SK-N-SH treated with all-trans-retinoic acid at 6 μM for 48 hours (cell line): ENCODE measurements at regions not wholly inside any gene's neighbourhood (a gene's known extent, or its start where the extent isn't known, plus 50 kb on each side); places are given as distances from the start of the nearest gene placed in this dataset.

Source experiments
- ATAC-seq: fragments of 200-7000 bp; cut with Tn5 transposase; 3 replicates; pipeline ENCODE4 v1.9.1; 2020; ENCODE audit warnings: mild to moderate bottlenecking, moderate library complexity
- ARNTL ChIP-seq: fragments of 450-650 bp; formaldehyde crosslinking; IDR thresholded peaks from 2 replicates; pipeline ENCODE4 v1.5.0; 2020; ENCODE audit warnings: low read depth, mild to moderate bottlenecking, moderate library complexity, borderline replicate concordance
- BACH2 ChIP-seq: fragments of 250-450 bp; sonication (Bioruptor Pico); IDR thresholded peaks from 2 replicates; pipeline ENCODE4 v1.9.0; 2021; ENCODE audit warnings: mild to moderate bottlenecking, borderline replicate concordance
- CSDC2 ChIP-seq: fragments of 250-450 bp; sonication (Bioruptor Pico); IDR thresholded peaks from 2 replicates; pipeline ENCODE4 v1.5.0; 2020; ENCODE audit warnings: mild to moderate bottlenecking, moderate library complexity
- CSRNP3 ChIP-seq: fragments of 250-450 bp; sonication (Bioruptor Pico); IDR thresholded peaks from 2 replicates; pipeline ENCODE4 v1.5.1; 2021; ENCODE audit warnings: mild to moderate bottlenecking, moderate library complexity
- ESRRG ChIP-seq: fragments of 250-450 bp; sonication (Bioruptor Pico); IDR thresholded peaks from 2 replicates; pipeline ENCODE4 v1.6.1; 2021; ENCODE audit warnings: mild to moderate bottlenecking
- GLIS3 ChIP-seq: fragments of 250-450 bp; sonication (Bioruptor Pico); IDR thresholded peaks from 2 replicates; pipeline ENCODE4 v1.5.0; 2020; ENCODE audit warnings: mild to moderate bottlenecking, moderate library complexity
- ISL1 ChIP-seq: fragments of 250-450 bp; sonication (Bioruptor Pico); IDR thresholded peaks from 2 replicates; pipeline ENCODE4 v2.1.2; 2022; ENCODE audit warnings: mild to moderate bottlenecking, moderate library complexity
- OSR1 ChIP-seq: fragments of 250-450 bp; sonication (Bioruptor Pico); IDR thresholded peaks from 2 replicates; pipeline ENCODE4 v1.8.0; 2022; ENCODE audit warnings: moderate library complexity, mild to moderate bottlenecking, inconsistent platforms
- PPARA ChIP-seq: fragments of 250-450 bp; sonication (Bioruptor Pico); IDR thresholded peaks from 2 replicates; pipeline ENCODE4 v1.5.0; 2020; ENCODE audit warnings: mild to moderate bottlenecking, borderline replicate concordance
- RARB ChIP-seq: fragments of 250-450 bp; sonication (Bioruptor Pico); IDR thresholded peaks from 2 replicates; pipeline ENCODE4 v1.8.0; 2021; ENCODE audit warnings: mild to moderate bottlenecking, moderate library complexity
- SNAI2 ChIP-seq: fragments of 250-450 bp; sonication (Bioruptor Pico); IDR thresholded peaks from 2 replicates; pipeline ENCODE4 v1.5.0; 2020; ENCODE audit warnings: mild to moderate bottlenecking, moderate library complexity
- TCF4 ChIP-seq: fragments of 250-450 bp; sonication (Bioruptor Pico); IDR thresholded peaks from 2 replicates; pipeline ENCODE4 v1.8.0; 2021; ENCODE audit warnings: mild to moderate bottlenecking, moderate library complexity, borderline replicate concordance
- TOX ChIP-seq: fragments of 250-450 bp; sonication (Bioruptor Pico); IDR thresholded peaks from 2 replicates; pipeline ENCODE4 v1.8.0; 2021; ENCODE audit warnings: mild to moderate bottlenecking, moderate library complexity, borderline replicate concordance
- ZFP3 ChIP-seq: fragments of 250-450 bp; sonication (Bioruptor Pico); IDR thresholded peaks from 2 replicates; pipeline ENCODE4 v1.5.0; 2020; ENCODE audit warnings: mild to moderate bottlenecking, moderate library complexity
- ZFP30 ChIP-seq: fragments of 450-650 bp; formaldehyde crosslinking; IDR thresholded peaks from 2 replicates; pipeline ENCODE4 v1.5.0; 2022; ENCODE audit warnings: mild to moderate bottlenecking, moderate library complexity
- ZNF565 ChIP-seq: fragments of 450-650 bp; formaldehyde crosslinking; conservative IDR thresholded peaks from 2 replicates; pipeline ENCODE4 v1.5.0; 2020; ENCODE audit warnings: low read depth, mild to moderate bottlenecking, moderate library complexity
- ZNF70 ChIP-seq: fragments of 450-650 bp; formaldehyde crosslinking; IDR thresholded peaks from 2 replicates; pipeline ENCODE4 v1.5.0; 2020; ENCODE audit warnings: mild to moderate bottlenecking, moderate library complexity
- ZNF8 ChIP-seq: fragments of 450-650 bp; formaldehyde crosslinking; IDR thresholded peaks from 2 replicates; pipeline ENCODE4 v1.5.0; 2020; ENCODE audit warnings: mild to moderate bottlenecking, moderate library complexity
- TF ChIP-seq, protein P1 (sequence below): fragments of 250-450 bp; sonication (Bioruptor Pico); IDR thresholded peaks from 2 replicates; pipeline ENCODE4 v1.8.0; 2020; ENCODE audit warnings: mild to moderate bottlenecking, moderate library complexity, borderline replicate concordance
- TF ChIP-seq, protein P2 (sequence below): fragments of 250-450 bp; sonication (Bioruptor Pico); IDR thresholded peaks from 2 replicates; pipeline ENCODE4 v1.8.0; 2021; ENCODE audit warnings: low read depth, mild to moderate bottlenecking, moderate library complexity, borderline replicate concordance
- TF ChIP-seq, protein P3 (sequence below): fragments of 250-450 bp; sonication (Bioruptor Pico); IDR thresholded peaks from 2 replicates; pipeline ENCODE4 v1.5.0; 2020; ENCODE audit warnings: mild to moderate bottlenecking, moderate library complexity

GRCh38 chr3:127101411-127102187, 91.3 kb upstream of the PRR23E start:
- TF ChIP-seq SNAI2 (CRISPR knock-in tag) = no peak
- TF ChIP-seq, protein P1, sequence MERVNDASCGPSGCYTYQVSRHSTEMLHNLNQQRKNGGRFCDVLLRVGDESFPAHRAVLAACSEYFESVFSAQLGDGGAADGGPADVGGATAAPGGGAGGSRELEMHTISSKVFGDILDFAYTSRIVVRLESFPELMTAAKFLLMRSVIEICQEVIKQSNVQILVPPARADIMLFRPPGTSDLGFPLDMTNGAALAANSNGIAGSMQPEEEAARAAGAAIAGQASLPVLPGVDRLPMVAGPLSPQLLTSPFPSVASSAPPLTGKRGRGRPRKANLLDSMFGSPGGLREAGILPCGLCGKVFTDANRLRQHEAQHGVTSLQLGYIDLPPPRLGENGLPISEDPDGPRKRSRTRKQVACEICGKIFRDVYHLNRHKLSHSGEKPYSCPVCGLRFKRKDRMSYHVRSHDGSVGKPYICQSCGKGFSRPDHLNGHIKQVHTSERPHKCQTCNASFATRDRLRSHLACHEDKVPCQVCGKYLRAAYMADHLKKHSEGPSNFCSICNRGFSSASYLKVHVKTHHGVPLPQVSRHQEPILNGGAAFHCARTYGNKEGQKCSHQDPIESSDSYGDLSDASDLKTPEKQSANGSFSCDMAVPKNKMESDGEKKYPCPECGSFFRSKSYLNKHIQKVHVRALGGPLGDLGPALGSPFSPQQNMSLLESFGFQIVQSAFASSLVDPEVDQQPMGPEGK (CRISPR knock-in tag) = no peak
- no peak for TF ChIP-seq BACH2 (CRISPR knock-in tag)
- no peak for TF ChIP-seq ZNF8 (CRISPR knock-in tag)
- no peak for TF ChIP-seq RARB (CRISPR knock-in tag)
- TF ChIP-seq ZNF565 (CRISPR knock-in tag) = no peak

GRCh38 chr3:127102188-127102520, 90.8 kb upstream of the PRR23E start:
- TF ChIP-seq ESRRG (no peak), CSDC2 (no peak), GLIS3 (CRISPR knock-in tag) (no peak), ZNF8 (CRISPR knock-in tag) (no peak), BACH2 (CRISPR knock-in tag) (no peak), TCF4 (no peak), ARNTL (CRISPR knock-in tag) (no peak), ZFP3 (CRISPR knock-in tag) (no peak), RARB (CRISPR knock-in tag) (no peak), ZNF565 (CRISPR knock-in tag) (no peak), OSR1 (CRISPR knock-in tag) (no peak), ISL1 (CRISPR knock-in tag) (no peak), ZFP30 (CRISPR knock-in tag) (no peak), CSRNP3 (no peak), TOX (no peak), PPARA (CRISPR knock-in tag) (no peak), ZNF70 (no peak)
- TF ChIP-seq, protein P2, sequence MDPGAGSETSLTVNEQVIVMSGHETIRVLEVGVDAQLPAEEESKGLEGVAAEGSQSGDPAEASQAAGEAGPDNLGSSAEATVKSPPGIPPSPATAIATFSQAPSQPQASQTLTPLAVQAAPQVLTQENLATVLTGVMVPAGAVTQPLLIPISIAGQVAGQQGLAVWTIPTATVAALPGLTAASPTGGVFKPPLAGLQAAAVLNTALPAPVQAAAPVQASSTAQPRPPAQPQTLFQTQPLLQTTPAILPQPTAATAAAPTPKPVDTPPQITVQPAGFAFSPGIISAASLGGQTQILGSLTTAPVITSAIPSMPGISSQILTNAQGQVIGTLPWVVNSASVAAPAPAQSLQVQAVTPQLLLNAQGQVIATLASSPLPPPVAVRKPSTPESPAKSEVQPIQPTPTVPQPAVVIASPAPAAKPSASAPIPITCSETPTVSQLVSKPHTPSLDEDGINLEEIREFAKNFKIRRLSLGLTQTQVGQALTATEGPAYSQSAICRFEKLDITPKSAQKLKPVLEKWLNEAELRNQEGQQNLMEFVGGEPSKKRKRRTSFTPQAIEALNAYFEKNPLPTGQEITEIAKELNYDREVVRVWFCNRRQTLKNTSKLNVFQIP (CRISPR knock-in tag) = no peak
- TF ChIP-seq, protein P3, sequence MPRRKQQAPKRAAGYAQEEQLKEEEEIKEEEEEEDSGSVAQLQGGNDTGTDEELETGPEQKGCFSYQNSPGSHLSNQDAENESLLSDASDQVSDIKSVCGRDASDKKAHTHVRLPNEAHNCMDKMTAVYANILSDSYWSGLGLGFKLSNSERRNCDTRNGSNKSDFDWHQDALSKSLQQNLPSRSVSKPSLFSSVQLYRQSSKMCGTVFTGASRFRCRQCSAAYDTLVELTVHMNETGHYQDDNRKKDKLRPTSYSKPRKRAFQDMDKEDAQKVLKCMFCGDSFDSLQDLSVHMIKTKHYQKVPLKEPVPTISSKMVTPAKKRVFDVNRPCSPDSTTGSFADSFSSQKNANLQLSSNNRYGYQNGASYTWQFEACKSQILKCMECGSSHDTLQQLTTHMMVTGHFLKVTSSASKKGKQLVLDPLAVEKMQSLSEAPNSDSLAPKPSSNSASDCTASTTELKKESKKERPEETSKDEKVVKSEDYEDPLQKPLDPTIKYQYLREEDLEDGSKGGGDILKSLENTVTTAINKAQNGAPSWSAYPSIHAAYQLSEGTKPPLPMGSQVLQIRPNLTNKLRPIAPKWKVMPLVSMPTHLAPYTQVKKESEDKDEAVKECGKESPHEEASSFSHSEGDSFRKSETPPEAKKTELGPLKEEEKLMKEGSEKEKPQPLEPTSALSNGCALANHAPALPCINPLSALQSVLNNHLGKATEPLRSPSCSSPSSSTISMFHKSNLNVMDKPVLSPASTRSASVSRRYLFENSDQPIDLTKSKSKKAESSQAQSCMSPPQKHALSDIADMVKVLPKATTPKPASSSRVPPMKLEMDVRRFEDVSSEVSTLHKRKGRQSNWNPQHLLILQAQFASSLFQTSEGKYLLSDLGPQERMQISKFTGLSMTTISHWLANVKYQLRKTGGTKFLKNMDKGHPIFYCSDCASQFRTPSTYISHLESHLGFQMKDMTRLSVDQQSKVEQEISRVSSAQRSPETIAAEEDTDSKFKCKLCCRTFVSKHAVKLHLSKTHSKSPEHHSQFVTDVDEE = no peak
- TF ChIP-seq, protein P1 (CRISPR knock-in tag) = no peak
- ATAC-seq = no peak

More at GRCh38 chr3:127101411-127102187, 91.3 kb upstream of the PRR23E start:
- no peak for ATAC-seq

DNA sequence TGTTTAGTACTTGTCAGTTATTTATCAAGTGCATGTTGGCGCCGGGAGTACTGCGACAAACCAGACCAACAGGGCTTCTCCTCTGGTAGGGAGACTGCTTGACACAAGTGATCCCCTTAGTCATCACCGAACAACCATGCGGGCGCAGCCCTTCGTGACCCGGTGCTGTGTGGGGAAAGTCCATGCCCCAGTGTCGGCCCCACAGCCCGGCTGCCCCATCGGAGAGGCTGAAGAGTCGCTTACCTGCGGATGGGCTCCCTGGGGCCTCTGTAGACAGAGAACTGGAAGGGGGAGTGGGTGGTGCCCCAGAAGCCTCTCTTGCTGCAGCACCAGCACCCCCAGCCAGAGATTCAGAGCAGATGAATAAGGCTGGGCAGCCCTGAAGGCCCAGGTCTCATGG, 90.3 kb upstream of the PRR23E start:
- TF ChIP-seq SNAI2 (CRISPR knock-in tag) = no peak
- TF ChIP-seq CSDC2 = no peak
- no peak for TF ChIP-seq ZNF8 (CRISPR knock-in tag)
- TF ChIP-seq ESRRG = no peak
- no peak for TF ChIP-seq ZNF565 (CRISPR knock-in tag)
- no peak for ATAC-seq
